ENCODE measurements at regions not wholly inside any gene's neighbourhood (a gene's known extent, or its start where the extent isn't known, plus 50 kb on each side); places are given as distances from the start of the nearest gene placed in this dataset.
A peak's percentile ranks its signal among the peaks of the same experiment; 100 is the strongest.

- no peaks in the 10 kb centered on the region for H3K36me3 ChIP-seq
- no peaks in the 10 kb centered on the region for H3K9me3 ChIP-seq
- no peak for DNase-seq
- H3K4me1 ChIP-seq, result no peaks in the 10 kb centered on the region
- intact Hi-C loops (cut with DNase I; ENCODE audit: low total_unique reads), result no loop called here
- H3K27me3 ChIP-seq (replicated peaks in 1 of 7), result no peaks in the 10 kb centered on the region
- H3K27ac ChIP-seq, result no peak overlapping the region
- TF ChIP-seq POLR2A (IDR thresholded peaks at IDR 0.05), result no peak
- TF ChIP-seq, protein P1, sequence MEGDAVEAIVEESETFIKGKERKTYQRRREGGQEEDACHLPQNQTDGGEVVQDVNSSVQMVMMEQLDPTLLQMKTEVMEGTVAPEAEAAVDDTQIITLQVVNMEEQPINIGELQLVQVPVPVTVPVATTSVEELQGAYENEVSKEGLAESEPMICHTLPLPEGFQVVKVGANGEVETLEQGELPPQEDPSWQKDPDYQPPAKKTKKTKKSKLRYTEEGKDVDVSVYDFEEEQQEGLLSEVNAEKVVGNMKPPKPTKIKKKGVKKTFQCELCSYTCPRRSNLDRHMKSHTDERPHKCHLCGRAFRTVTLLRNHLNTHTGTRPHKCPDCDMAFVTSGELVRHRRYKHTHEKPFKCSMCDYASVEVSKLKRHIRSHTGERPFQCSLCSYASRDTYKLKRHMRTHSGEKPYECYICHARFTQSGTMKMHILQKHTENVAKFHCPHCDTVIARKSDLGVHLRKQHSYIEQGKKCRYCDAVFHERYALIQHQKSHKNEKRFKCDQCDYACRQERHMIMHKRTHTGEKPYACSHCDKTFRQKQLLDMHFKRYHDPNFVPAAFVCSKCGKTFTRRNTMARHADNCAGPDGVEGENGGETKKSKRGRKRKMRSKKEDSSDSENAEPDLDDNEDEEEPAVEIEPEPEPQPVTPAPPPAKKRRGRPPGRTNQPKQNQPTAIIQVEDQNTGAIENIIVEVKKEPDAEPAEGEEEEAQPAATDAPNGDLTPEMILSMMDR (IDR thresholded peaks at IDR 0.05 in 8 of 11, conservative IDR thresholded peaks at IDR 0.05 in 3 of 11), result no peak
- TF ChIP-seq POLR2AphosphoS5 (IDR thresholded peaks at IDR 0.05), result no peak
- H3K4me3 ChIP-seq, result no peak overlapping the region
- 91 to 98% (median 95%) methylated on average over 3 of the region's 3 CpGs for WGBS, 5 donors
Measured at GRCh38 chr12:27382924-27383323, 50.3 kb downstream of the BMAL2 start.

DNA sequence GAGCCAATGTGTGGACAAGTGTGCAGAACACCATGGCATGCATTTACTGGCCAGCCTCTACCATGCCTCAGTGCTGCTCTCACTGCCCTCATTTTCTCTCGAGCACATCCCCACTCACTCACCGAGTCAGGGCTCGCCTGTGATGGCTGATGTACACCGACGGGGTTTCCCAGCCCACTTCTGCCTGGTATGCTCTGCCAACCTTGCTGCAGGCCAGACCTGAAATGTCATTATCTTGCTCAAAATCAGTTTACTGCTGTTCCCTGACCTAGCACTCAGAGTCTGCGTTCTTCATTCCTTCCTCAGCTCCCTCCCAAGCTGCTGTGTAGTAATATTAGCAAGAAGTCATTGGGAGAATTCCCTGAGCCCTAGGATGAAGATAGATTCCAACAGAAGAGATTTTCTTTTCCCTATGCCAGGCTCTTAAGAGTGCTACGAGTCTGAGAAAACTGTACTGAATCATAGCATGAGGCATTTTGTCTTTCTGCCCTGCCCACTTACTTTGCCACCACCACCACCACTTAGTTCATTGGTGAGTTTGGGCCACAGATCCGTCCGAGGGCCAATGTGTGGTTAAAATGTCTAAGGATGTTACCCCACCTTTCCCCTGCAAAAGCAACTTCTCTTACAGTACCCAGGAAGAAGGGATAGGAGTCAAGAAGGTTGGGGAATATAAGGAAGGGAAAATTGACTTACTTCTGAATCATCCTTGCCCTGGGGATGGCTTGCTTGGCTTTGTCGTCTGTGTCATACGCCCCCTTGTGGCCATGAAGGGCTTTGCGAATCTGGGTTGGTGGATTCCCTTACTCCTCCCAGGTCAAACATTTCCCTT lies 51.0 kb downstream of the BMAL2 start:
- intact Hi-C loops (cut with DNase I; ENCODE audit: low total_unique reads), result no loop called here
- Histone ChIP-seq H3K27me3 (replicated peaks in 1 of 7) (no peaks in the 10 kb centered on the region), H3K27ac (no peak overlapping the region), H3K4me1 (no peaks in the 10 kb centered on the region), H3K36me3 (no peaks in the 10 kb centered on the region), H3K9me3 (no peaks in the 10 kb centered on the region), H3K4me3 (no peak overlapping the region)
- peak; percentile 83 for DNase-seq
- TF ChIP-seq POLR2AphosphoS5 (IDR thresholded peaks at IDR 0.05), result no peak
- TF ChIP-seq, protein P1 (IDR thresholded peaks at IDR 0.05 in 8 of 11, conservative IDR thresholded peaks at IDR 0.05 in 3 of 11), result peak; percentile 29 to 90 (median 76)
- 66 to 72% (median 68%) methylated on average over 12 of the region's 12 CpGs for WGBS, 5 donors

GRCh38 chr12:27384261-27384590 lies 51.6 kb downstream of the BMAL2 start:
- WGBS, 5 donors, result 76 to 90% (median 86%) methylated on average over 1 of the region's 1 CpG
- no peak overlapping the region for H3K27ac ChIP-seq
- H3K4me3 ChIP-seq, result no peak overlapping the region
- H3K36me3 ChIP-seq, result no peaks in the 10 kb centered on the region
- H3K9me3 ChIP-seq, result no peaks in the 10 kb centered on the region
- no peak for DNase-seq
- H3K4me1 ChIP-seq, result no peaks in the 10 kb centered on the region
- no peaks in the 10 kb centered on the region for H3K27me3 ChIP-seq (replicated peaks in 1 of 7)
- intact Hi-C loops (cut with DNase I; ENCODE audit: low total_unique reads), result no loop called here
- TF ChIP-seq POLR2AphosphoS5 (IDR thresholded peaks at IDR 0.05) (no peak), POLR2A (IDR thresholded peaks at IDR 0.05) (no peak)
- TF ChIP-seq, protein P1 (IDR thresholded peaks at IDR 0.05 in 8 of 11, conservative IDR thresholded peaks at IDR 0.05 in 3 of 11), result peak in 3 of 11 experiments; percentile 1 to 43 (median 6)

DNA sequence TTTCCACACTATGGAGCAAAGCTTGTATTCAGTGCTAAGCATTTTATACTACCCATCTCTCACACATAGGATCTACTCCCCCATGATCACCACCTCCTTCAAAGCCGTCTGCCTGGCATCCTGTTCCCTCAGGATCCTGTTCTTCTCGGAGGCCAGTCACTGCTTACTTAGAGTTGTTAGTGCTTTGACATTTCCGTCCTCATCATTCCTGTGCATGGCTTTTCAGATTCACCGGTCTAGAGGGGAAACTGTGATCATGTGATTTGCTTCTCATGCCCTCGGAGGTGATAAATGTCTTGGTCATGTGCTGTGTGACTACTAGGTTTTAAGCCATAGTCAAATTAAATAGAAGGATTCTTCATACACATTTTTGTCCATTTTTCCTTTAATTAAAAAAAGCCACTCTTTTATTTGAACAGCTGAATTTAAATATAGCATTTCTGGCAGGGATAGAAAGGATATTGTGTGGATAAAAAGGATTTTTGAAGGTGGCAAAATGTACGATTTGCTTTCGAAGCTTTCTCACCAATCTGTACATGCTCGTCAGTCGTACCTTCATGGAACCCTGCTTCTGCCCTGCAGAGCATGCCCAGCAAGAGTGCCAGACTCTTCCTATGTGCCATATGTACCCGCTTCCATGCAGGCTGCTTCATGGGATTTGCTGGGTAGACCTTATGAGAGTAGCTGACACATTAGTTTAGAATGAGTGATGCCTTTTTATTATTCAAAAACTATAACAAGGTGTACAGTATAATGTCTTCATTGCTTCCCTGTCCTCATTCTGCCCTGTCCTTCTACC lies 53.3 kb downstream of the BMAL2 start:
- no peak for DNase-seq
- H3K4me1 ChIP-seq, result no peaks in the 10 kb centered on the region
- H3K9me3 ChIP-seq, result no peaks in the 10 kb centered on the region
- no peaks in the 10 kb centered on the region for H3K36me3 ChIP-seq
- H3K27me3 ChIP-seq (replicated peaks in 1 of 7), result no peaks in the 10 kb centered on the region
- 77 to 82% (median 80%) methylated on average over 10 of the region's 10 CpGs for WGBS, 5 donors
- no peak overlapping the region for H3K4me3 ChIP-seq
- intact Hi-C loops (cut with DNase I; ENCODE audit: low total_unique reads), result no loop called here
- TF ChIP-seq, protein P1 (IDR thresholded peaks at IDR 0.05 in 8 of 11, conservative IDR thresholded peaks at IDR 0.05 in 3 of 11), result no peak
- no peak for TF ChIP-seq POLR2A (IDR thresholded peaks at IDR 0.05)
- TF ChIP-seq POLR2AphosphoS5 (IDR thresholded peaks at IDR 0.05), result no peak
- no peak overlapping the region for H3K27ac ChIP-seq
